ENCODE measurements at regions not wholly inside any gene's neighbourhood (a gene's known extent, or its start where the extent isn't known, plus 50 kb on each side); places are given as distances from the start of the nearest gene placed in this dataset.

- no peak for ATAC-seq (ENCODE audit: low FRiP score)
- TF ChIP-seq CTCF (IDR thresholded peaks at IDR 0.05): no peak
- DNase-seq (ENCODE audit: low spot score): no peak
Measured at GRCh38 chr10:60661637-60662036, 116.6 kb upstream of the CDK1 start.

GRCh38 chr10:60660625-60661024, 117.7 kb upstream of the CDK1 start:
- TF ChIP-seq CTCF (IDR thresholded peaks at IDR 0.05): no peak
- ATAC-seq (ENCODE audit: low FRiP score) (no peak), DNase-seq (ENCODE audit: low spot score) (no peak)

- DNase-seq (ENCODE audit: low spot score): no peak
- TF ChIP-seq CTCF (IDR thresholded peaks at IDR 0.05): no peak
- no peak for ATAC-seq (ENCODE audit: low FRiP score)
Measured at GRCh38 chr10:60654813-60655464, 123.3 kb upstream of the CDK1 start.

DNA sequence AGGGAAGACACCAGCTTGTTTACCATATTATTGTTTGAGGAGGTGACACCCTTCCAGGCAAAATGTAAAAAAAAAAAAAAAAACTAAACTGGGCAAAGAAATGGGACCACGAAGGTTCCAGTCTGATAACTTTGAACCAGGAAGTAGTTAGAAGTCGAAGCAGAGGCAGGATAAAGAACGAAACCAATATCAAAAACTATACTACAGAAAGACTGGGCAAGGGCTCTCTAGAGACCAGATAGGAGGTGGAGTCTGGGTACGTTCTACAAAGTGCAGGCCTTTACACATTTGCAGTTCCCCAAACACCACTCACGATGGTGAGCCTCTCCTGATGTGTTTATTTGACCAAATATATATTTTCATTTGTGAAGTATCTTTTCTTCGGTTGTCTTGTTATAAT, 125.7 kb upstream of the CDK1 start:
- no peak for DNase-seq (ENCODE audit: low spot score)
- no peak for TF ChIP-seq CTCF (IDR thresholded peaks at IDR 0.05)
- ATAC-seq (ENCODE audit: low FRiP score): no peak

- no peak for TF ChIP-seq CTCF (IDR thresholded peaks at IDR 0.05)
- ATAC-seq (ENCODE audit: low FRiP score): no peak
- no peak for DNase-seq (ENCODE audit: low spot score)
Measured at GRCh38 chr10:60650378-60650800, 127.9 kb upstream of the CDK1 start.

DNA sequence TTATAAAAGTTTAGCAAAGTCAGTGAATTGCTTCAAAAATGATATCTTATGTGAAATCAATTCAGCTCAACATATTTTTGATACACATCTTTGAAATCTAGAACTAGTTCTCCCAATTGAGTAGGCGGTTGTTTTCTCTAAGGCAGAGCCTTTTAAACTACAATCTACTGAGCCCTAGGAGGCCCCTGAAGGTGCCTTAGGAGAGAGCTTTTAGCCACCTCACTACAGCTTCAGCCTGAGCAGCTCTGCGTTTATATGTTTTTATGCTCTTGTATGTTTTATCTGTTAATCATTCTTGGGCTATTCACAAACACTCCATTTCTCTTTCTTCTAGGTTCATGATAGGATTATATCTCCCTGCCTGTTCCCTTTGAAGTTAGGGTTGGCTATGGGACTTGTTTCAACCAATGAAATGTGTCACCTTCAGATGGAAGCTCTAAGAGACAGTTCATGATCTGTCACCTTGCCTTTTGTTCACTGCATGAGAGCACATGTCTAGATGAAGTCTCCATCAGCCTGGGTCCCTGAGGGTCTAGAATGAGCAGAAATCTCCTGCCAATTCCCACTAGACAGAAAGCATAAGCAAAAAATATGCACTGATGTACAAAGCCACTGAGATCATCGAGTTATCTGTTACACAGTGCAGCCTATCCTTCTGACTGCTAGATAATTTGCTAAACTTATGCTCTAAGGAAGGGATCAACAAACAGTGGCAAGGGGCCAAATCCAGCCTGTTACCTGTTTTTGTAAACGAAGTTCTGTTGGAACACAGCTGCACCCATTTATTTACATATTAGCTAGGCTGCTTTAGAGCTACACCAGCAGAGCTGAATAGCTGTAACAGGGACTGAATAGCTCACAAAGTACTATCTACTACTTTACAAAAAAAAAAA, 128.5 kb upstream of the CDK1 start:
- DNase-seq (ENCODE audit: low spot score): no peak
- ATAC-seq (ENCODE audit: low FRiP score): no peak
- TF ChIP-seq CTCF (IDR thresholded peaks at IDR 0.05): no peak

GRCh38 chr10:60648761-60649160, 129.5 kb upstream of the CDK1 start:
- ATAC-seq (ENCODE audit: low FRiP score): no peak

More at GRCh38 chr10:60648761-60649160, 129.5 kb upstream of the CDK1 start:
- DNase-seq (ENCODE audit: low spot score): no peak
- no peak for TF ChIP-seq CTCF (IDR thresholded peaks at IDR 0.05)

Measured in omental fat pad (tissue), 3 donors.